NCI-H2029 (cell line): ENCODE measurements at regions not wholly inside any gene's neighbourhood (a gene's known extent, or its start where the extent isn't known, plus 50 kb on each side); places are given as distances from the start of the nearest gene placed in this dataset.

ENCODE experiments used
- DNase-seq: peaks from one replicate; lab custom pipeline; 2025; lab: John Stamatoyannopoulos, UW

GRCh38 chr6:22942403-22942802, 373.0 kb downstream of the HDGFL1 start:
- DNase-seq = no peak

- DNase-seq = no peak
Observed at GRCh38 chr6:22943327-22943726, 374.0 kb downstream of the HDGFL1 start.

- DNase-seq = no peak
Observed at GRCh38 chr6:22949967-22950366, 380.6 kb downstream of the HDGFL1 start.

- DNase-seq = no peak
Observed at GRCh38 chr6:22952097-22952496, 382.7 kb downstream of the HDGFL1 start.

- peak; percentile 12 for DNase-seq
Observed at GRCh38 chr6:22954749-22955385, 385.5 kb downstream of the HDGFL1 start.

- DNase-seq = no peak
Observed at GRCh38 chr6:22956029-22956681, 386.8 kb downstream of the HDGFL1 start.

- DNase-seq = no peak
Observed at GRCh38 chr6:22958677-22959076, 389.3 kb downstream of the HDGFL1 start.

GRCh38 chr6:22959571-22959970, 390.2 kb downstream of the HDGFL1 start:
- DNase-seq = no peak

- DNase-seq = no peak
Observed at GRCh38 chr6:22964334-22964733, 395.0 kb downstream of the HDGFL1 start.

- no peak for DNase-seq
Observed at GRCh38 chr6:22965889-22966288, 396.5 kb downstream of the HDGFL1 start.

GRCh38 chr6:22966691-22967422, 397.5 kb downstream of the HDGFL1 start:
- no peak for DNase-seq

- no peak for DNase-seq
Observed at GRCh38 chr6:22970004-22970403, 400.6 kb downstream of the HDGFL1 start.

- DNase-seq = no peak
Observed at GRCh38 chr6:22972771-22973170, 403.4 kb downstream of the HDGFL1 start.

GRCh38 chr6:22975079-22975478, 405.7 kb downstream of the HDGFL1 start:
- no peak for DNase-seq

- DNase-seq = no peak
Observed at GRCh38 chr6:22980446-22980845, 411.1 kb downstream of the HDGFL1 start.

- DNase-seq = no peak
Observed at GRCh38 chr6:23002044-23002619, 432.8 kb downstream of the HDGFL1 start.

- DNase-seq = no peak
Observed at GRCh38 chr6:23003671-23004467, 434.5 kb downstream of the HDGFL1 start.

- no peak for DNase-seq
Observed at GRCh38 chr6:23006656-23007055, 437.3 kb downstream of the HDGFL1 start.

GRCh38 chr6:23011615-23012014, 442.2 kb downstream of the HDGFL1 start:
- no peak for DNase-seq

GRCh38 chr6:23013776-23014175, 444.4 kb downstream of the HDGFL1 start:
- DNase-seq = no peak

GRCh38 chr6:23016696-23017095, 447.3 kb downstream of the HDGFL1 start:
- DNase-seq = no peak

GRCh38 chr6:23021487-23021886, 452.1 kb downstream of the HDGFL1 start:
- no peak for DNase-seq
